ENCODE measurements at regions not wholly inside any gene's neighbourhood (a gene's known extent, or its start where the extent isn't known, plus 50 kb on each side); places are given as distances from the start of the nearest gene placed in this dataset.

- Histone ChIP-seq H3K9me2 (replicated peaks; ENCODE audit: insufficient read depth, low read length) (no peaks in the 10 kb centered on the region), H3K4me3 (ENCODE audit: low read length) (no peak overlapping the region), H3K9ac (ENCODE audit: low read length) (no peak overlapping the region)
These were observed 921.8 kb upstream of the INTU start for GRCh38 chr4:126710935-126711334.

GRCh38 chr4:126715067-126715466, 917.7 kb upstream of the INTU start:
- Histone ChIP-seq H3K4me3 (ENCODE audit: low read length) (no peak overlapping the region), H3K9me2 (replicated peaks; ENCODE audit: insufficient read depth, low read length) (no peaks in the 10 kb centered on the region), H3K36me3 (ENCODE audit: insufficient read depth, low read length) (no peaks in the 10 kb centered on the region), H4K20me1 (ENCODE audit: insufficient read depth, low read depth, low read length) (no peaks in the 10 kb centered on the region), H3K79me2 (ENCODE audit: low read length) (no peaks in the 10 kb centered on the region), H3K4me1 (ENCODE audit: low read length) (no peaks in the 10 kb centered on the region), H3K9ac (ENCODE audit: low read length) (no peak overlapping the region), H2AFZ (ENCODE audit: low read length) (no peak overlapping the region), H3K4me2 (ENCODE audit: low read depth, low read length, poor library complexity, severe bottlenecking) (no peak overlapping the region), H3K27me3 (ENCODE audit: low read length) (no peaks in the 10 kb centered on the region), H3K9me3 (ENCODE audit: low read length) (peaks cover 24% of the 10 kb centered on the region), H3K27ac (ENCODE audit: low read length) (no peak overlapping the region)
- no peak for DNase-seq

More at GRCh38 chr4:126710935-126711334, 921.8 kb upstream of the INTU start:
- Histone ChIP-seq H3K9me3 (ENCODE audit: low read length) (peaks cover 33% of the 10 kb centered on the region), H3K36me3 (ENCODE audit: insufficient read depth, low read length) (no peaks in the 10 kb centered on the region), H3K79me2 (ENCODE audit: low read length) (no peaks in the 10 kb centered on the region), H4K20me1 (ENCODE audit: insufficient read depth, low read depth, low read length) (no peaks in the 10 kb centered on the region), H3K27me3 (ENCODE audit: low read length) (no peaks in the 10 kb centered on the region), H3K27ac (ENCODE audit: low read length) (no peak overlapping the region), H2AFZ (ENCODE audit: low read length) (no peak overlapping the region), H3K4me2 (ENCODE audit: low read depth, low read length, poor library complexity, severe bottlenecking) (no peak overlapping the region), H3K4me1 (ENCODE audit: low read length) (no peaks in the 10 kb centered on the region)
- DNase-seq, result no peak

GRCh38 chr4:126715681-126716080, 917.1 kb upstream of the INTU start:
- Histone ChIP-seq H3K9me3 (ENCODE audit: low read length) (peaks cover 26% of the 10 kb centered on the region), H3K36me3 (ENCODE audit: insufficient read depth, low read length) (no peaks in the 10 kb centered on the region), H3K4me1 (ENCODE audit: low read length) (no peaks in the 10 kb centered on the region), H3K4me2 (ENCODE audit: low read depth, low read length, poor library complexity, severe bottlenecking) (no peak overlapping the region), H3K9ac (ENCODE audit: low read length) (no peak overlapping the region), H2AFZ (ENCODE audit: low read length) (no peak overlapping the region), H3K79me2 (ENCODE audit: low read length) (no peaks in the 10 kb centered on the region), H4K20me1 (ENCODE audit: insufficient read depth, low read depth, low read length) (no peaks in the 10 kb centered on the region), H3K27ac (ENCODE audit: low read length) (no peak overlapping the region), H3K4me3 (ENCODE audit: low read length) (no peak overlapping the region), H3K9me2 (replicated peaks; ENCODE audit: insufficient read depth, low read length) (no peaks in the 10 kb centered on the region), H3K27me3 (ENCODE audit: low read length) (no peaks in the 10 kb centered on the region)
- DNase-seq, result no peak

DNA sequence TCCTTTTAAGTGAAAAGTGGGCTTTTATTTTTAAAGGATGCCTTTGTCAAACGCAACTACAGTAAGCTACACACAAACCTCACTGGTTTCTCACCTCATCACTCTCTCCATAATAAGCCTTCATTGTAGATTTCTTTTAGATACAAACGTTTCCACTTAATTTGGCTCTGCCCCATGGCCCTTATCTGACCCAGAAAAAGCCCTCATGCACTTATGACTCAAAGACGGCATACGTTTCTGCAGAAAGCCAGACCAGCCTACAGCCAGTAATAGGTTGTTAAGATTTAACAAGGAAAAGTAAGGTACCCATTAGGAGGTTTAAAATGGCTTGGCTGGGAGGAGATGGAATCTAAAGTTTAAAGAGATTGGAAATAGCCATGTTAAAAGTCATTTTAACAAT, 914.6 kb upstream of the INTU start:
- no peaks in the 10 kb centered on the region for H3K79me2 ChIP-seq (ENCODE audit: low read length)
- DNase-seq, result no peak
- no peak overlapping the region for H2AFZ ChIP-seq (ENCODE audit: low read length)

DNA sequence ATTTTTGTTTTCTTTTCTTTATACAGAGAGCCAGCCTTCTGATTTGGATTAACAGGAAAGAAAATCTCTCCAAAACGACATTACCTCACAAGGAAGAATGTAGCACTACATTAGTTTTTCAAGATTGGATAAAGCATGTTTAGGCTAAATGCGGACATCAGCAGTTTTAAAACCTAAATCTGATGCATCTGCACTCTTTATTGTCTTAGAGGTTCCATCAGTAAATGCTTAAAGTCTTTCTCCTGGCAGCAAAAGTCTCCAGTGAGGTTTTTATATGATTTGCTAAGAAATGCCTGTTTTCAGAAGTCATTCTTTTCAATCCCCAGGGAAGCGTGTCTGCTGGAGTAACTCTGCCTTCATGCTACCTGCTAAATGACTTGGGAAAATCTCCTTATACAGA, 912.9 kb upstream of the INTU start:
- Histone ChIP-seq H3K36me3 (ENCODE audit: insufficient read depth, low read length) (no peaks in the 10 kb centered on the region), H4K20me1 (ENCODE audit: insufficient read depth, low read depth, low read length) (no peaks in the 10 kb centered on the region), H3K9me2 (replicated peaks; ENCODE audit: insufficient read depth, low read length) (no peaks in the 10 kb centered on the region), H3K9ac (ENCODE audit: low read length) (no peak overlapping the region), H3K79me2 (ENCODE audit: low read length) (no peaks in the 10 kb centered on the region), H3K4me2 (ENCODE audit: low read depth, low read length, poor library complexity, severe bottlenecking) (no peak overlapping the region), H3K4me3 (ENCODE audit: low read length) (no peak overlapping the region), H3K9me3 (ENCODE audit: low read length) (peaks cover 25% of the 10 kb centered on the region), H3K4me1 (ENCODE audit: low read length) (no peaks in the 10 kb centered on the region), H3K27ac (ENCODE audit: low read length) (no peak overlapping the region), H2AFZ (ENCODE audit: low read length) (no peak overlapping the region), H3K27me3 (ENCODE audit: low read length) (no peaks in the 10 kb centered on the region)
- DNase-seq, result no peak

More for the DNA sequence above, 914.6 kb upstream of the INTU start:
- no peaks in the 10 kb centered on the region for H3K4me1 ChIP-seq (ENCODE audit: low read length)
- no peak overlapping the region for H3K4me3 ChIP-seq (ENCODE audit: low read length)
- no peak overlapping the region for H3K9ac ChIP-seq (ENCODE audit: low read length)
- peaks cover 23% of the 10 kb centered on the region for H3K9me3 ChIP-seq (ENCODE audit: low read length)
- H3K27me3 ChIP-seq (ENCODE audit: low read length), result no peaks in the 10 kb centered on the region
- no peak overlapping the region for H3K27ac ChIP-seq (ENCODE audit: low read length)
- H3K4me2 ChIP-seq (ENCODE audit: low read depth, low read length, poor library complexity, severe bottlenecking), result no peak overlapping the region
- H4K20me1 ChIP-seq (ENCODE audit: insufficient read depth, low read depth, low read length), result no peaks in the 10 kb centered on the region
- H3K9me2 ChIP-seq (replicated peaks; ENCODE audit: insufficient read depth, low read length), result no peaks in the 10 kb centered on the region
- H3K36me3 ChIP-seq (ENCODE audit: insufficient read depth, low read length), result no peaks in the 10 kb centered on the region

DNA sequence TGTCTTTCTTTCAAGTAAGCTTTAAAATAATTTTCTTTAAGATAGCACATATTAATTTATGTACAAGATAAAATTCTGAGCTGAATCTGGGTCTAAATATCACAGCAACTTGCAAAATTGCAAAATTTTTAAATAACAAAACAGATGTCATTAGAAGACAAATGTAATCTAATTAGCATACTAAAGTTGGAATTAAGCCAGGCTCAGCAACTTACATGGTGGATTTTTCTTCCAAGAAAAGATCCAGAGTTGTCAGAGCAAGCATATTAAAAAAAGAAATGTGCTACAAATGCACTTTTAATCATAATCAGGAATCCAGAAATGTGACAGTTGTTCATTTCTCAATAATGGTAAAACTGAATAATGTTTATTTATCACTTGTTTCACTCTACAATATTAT, 906.9 kb upstream of the INTU start:
- DNase-seq, result no peak
- H3K4me1 ChIP-seq (ENCODE audit: low read length), result no peaks in the 10 kb centered on the region
- H3K4me2 ChIP-seq (ENCODE audit: low read depth, low read length, poor library complexity, severe bottlenecking), result no peak overlapping the region
- H4K20me1 ChIP-seq (ENCODE audit: insufficient read depth, low read depth, low read length), result no peaks in the 10 kb centered on the region
- H3K79me2 ChIP-seq (ENCODE audit: low read length), result no peaks in the 10 kb centered on the region
- H3K27ac ChIP-seq (ENCODE audit: low read length), result no peak overlapping the region
- peaks cover 25% of the 10 kb centered on the region for H3K9me3 ChIP-seq (ENCODE audit: low read length)
- no peak overlapping the region for H3K9ac ChIP-seq (ENCODE audit: low read length)
- H3K9me2 ChIP-seq (replicated peaks; ENCODE audit: insufficient read depth, low read length), result no peaks in the 10 kb centered on the region
- H2AFZ ChIP-seq (ENCODE audit: low read length), result no peak overlapping the region
- H3K27me3 ChIP-seq (ENCODE audit: low read length), result no peaks in the 10 kb centered on the region
- H3K4me3 ChIP-seq (ENCODE audit: low read length), result no peak overlapping the region
- no peaks in the 10 kb centered on the region for H3K36me3 ChIP-seq (ENCODE audit: insufficient read depth, low read length)

- no peak overlapping the region for H3K4me3 ChIP-seq (ENCODE audit: low read length)
- H3K27ac ChIP-seq (ENCODE audit: low read length), result no peak overlapping the region
- no peak overlapping the region for H3K4me2 ChIP-seq (ENCODE audit: low read depth, low read length, poor library complexity, severe bottlenecking)
- H4K20me1 ChIP-seq (ENCODE audit: insufficient read depth, low read depth, low read length), result no peaks in the 10 kb centered on the region
- H3K9ac ChIP-seq (ENCODE audit: low read length), result no peak overlapping the region
- no peaks in the 10 kb centered on the region for H3K4me1 ChIP-seq (ENCODE audit: low read length)
- DNase-seq, result no peak
- H3K79me2 ChIP-seq (ENCODE audit: low read length), result no peaks in the 10 kb centered on the region
- no peak overlapping the region for H2AFZ ChIP-seq (ENCODE audit: low read length)
- no peaks in the 10 kb centered on the region for H3K27me3 ChIP-seq (ENCODE audit: low read length)
- no peaks in the 10 kb centered on the region for H3K36me3 ChIP-seq (ENCODE audit: insufficient read depth, low read length)
- no peaks in the 10 kb centered on the region for H3K9me2 ChIP-seq (replicated peaks; ENCODE audit: insufficient read depth, low read length)
- H3K9me3 ChIP-seq (ENCODE audit: low read length), result peaks cover 23% of the 10 kb centered on the region
These were observed 905.3 kb upstream of the INTU start for GRCh38 chr4:126727461-126727860.

DNA sequence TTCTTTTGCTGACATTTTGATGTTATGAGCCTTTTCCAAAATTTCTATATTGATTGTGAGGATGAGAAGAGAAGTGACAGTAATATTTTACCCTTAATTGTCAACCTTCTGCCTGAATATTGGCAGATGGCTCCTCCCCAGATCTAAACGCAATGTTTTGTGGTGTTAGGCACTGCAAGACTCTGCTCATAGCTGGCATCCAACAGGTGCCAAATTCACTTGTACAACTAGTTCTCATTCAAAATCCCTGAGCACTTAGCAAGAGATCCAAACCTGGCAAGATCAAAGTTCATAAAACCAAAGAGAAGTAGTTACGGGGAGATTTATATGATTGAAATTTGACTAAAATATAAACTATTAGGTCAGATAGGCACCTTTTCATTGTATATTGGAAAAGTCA, 901.7 kb upstream of the INTU start:
- no peaks in the 10 kb centered on the region for H3K9me2 ChIP-seq (replicated peaks; ENCODE audit: insufficient read depth, low read length)
- H3K9me3 ChIP-seq (ENCODE audit: low read length), result peaks cover 4% of the 10 kb centered on the region; the same call in 1 of the 2 replicates
- no peaks in the 10 kb centered on the region for H3K36me3 ChIP-seq (ENCODE audit: insufficient read depth, low read length)
- H3K79me2 ChIP-seq (ENCODE audit: low read length), result no peaks in the 10 kb centered on the region
- H4K20me1 ChIP-seq (ENCODE audit: insufficient read depth, low read depth, low read length), result no peaks in the 10 kb centered on the region
- H2AFZ ChIP-seq (ENCODE audit: low read length), result no peak overlapping the region
- no peak overlapping the region for H3K4me2 ChIP-seq (ENCODE audit: low read depth, low read length, poor library complexity, severe bottlenecking)
- H3K27me3 ChIP-seq (ENCODE audit: low read length), result no peaks in the 10 kb centered on the region
- H3K27ac ChIP-seq (ENCODE audit: low read length), result no peak overlapping the region
- no peak overlapping the region for H3K9ac ChIP-seq (ENCODE audit: low read length)
- DNase-seq, result no peak
- H3K4me1 ChIP-seq (ENCODE audit: low read length), result no peaks in the 10 kb centered on the region
- H3K4me3 ChIP-seq (ENCODE audit: low read length), result no peak overlapping the region

DNA sequence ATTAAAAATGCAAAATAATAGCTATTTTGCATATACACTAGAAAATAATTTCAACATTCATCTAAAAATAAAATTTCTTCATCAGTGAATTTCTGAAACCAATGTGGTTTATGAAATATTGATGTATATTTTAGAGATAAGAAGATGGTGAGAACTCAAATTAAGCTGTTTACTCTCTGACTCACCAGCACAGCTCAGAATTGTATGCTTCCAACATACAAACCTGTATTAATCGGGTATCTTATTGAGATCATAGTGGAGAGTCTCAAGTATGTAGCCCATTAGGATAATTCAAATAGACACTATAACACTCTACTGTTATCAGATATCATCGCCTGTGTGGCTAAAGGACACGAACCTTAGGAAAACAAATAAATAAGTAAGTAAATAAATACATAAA, 899.5 kb upstream of the INTU start:
- no peak overlapping the region for H3K4me2 ChIP-seq (ENCODE audit: low read depth, low read length, poor library complexity, severe bottlenecking)
- peaks cover 9% of the 10 kb centered on the region for H3K9me3 ChIP-seq (ENCODE audit: low read length)
- no peak overlapping the region for H2AFZ ChIP-seq (ENCODE audit: low read length)
- no peaks in the 10 kb centered on the region for H3K27me3 ChIP-seq (ENCODE audit: low read length)
- no peak overlapping the region for H3K4me3 ChIP-seq (ENCODE audit: low read length)
- H3K27ac ChIP-seq (ENCODE audit: low read length), result no peak overlapping the region
- DNase-seq, result no peak
- no peaks in the 10 kb centered on the region for H3K79me2 ChIP-seq (ENCODE audit: low read length)
- no peaks in the 10 kb centered on the region for H3K4me1 ChIP-seq (ENCODE audit: low read length)
- H3K9me2 ChIP-seq (replicated peaks; ENCODE audit: insufficient read depth, low read length), result no peaks in the 10 kb centered on the region
- H4K20me1 ChIP-seq (ENCODE audit: insufficient read depth, low read depth, low read length), result no peaks in the 10 kb centered on the region
- no peak overlapping the region for H3K9ac ChIP-seq (ENCODE audit: low read length)
- H3K36me3 ChIP-seq (ENCODE audit: insufficient read depth, low read length), result no peaks in the 10 kb centered on the region

Data from Karpas-422 (cell line).